Fibroblast of lung (primary cell): ENCODE measurements at regions not wholly inside any gene's neighbourhood (a gene's known extent, or its start where the extent isn't known, plus 50 kb on each side); places are given as distances from the start of the nearest gene placed in this dataset.

Experiments
- EZH2 ChIP-seq: IDR thresholded peaks from 2 replicates; pipeline ENCODE4 v1.5.1; 2012; ENCODE audit warnings: low read length, control low read depth, mild to moderate bottlenecking; ENCODE audit errors: missing control alignments
- TF ChIP-seq, protein P1 (sequence below), 2 donors: IDR thresholded peaks in 1 of 2; conservative IDR thresholded peaks in 1 of 2; 1 replicate in 1 of 2; 2 replicates in 1 of 2; pipeline ENCODE4 v1.5.1; 2011 to 2012; ENCODE audit warnings: low read length in 2 of 2, control low read depth in 1 of 2, inconsistent platforms in 1 of 2, low read depth in 1 of 2, mild to moderate bottlenecking in 1 of 2

- TF ChIP-seq, protein P1, sequence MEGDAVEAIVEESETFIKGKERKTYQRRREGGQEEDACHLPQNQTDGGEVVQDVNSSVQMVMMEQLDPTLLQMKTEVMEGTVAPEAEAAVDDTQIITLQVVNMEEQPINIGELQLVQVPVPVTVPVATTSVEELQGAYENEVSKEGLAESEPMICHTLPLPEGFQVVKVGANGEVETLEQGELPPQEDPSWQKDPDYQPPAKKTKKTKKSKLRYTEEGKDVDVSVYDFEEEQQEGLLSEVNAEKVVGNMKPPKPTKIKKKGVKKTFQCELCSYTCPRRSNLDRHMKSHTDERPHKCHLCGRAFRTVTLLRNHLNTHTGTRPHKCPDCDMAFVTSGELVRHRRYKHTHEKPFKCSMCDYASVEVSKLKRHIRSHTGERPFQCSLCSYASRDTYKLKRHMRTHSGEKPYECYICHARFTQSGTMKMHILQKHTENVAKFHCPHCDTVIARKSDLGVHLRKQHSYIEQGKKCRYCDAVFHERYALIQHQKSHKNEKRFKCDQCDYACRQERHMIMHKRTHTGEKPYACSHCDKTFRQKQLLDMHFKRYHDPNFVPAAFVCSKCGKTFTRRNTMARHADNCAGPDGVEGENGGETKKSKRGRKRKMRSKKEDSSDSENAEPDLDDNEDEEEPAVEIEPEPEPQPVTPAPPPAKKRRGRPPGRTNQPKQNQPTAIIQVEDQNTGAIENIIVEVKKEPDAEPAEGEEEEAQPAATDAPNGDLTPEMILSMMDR (conservative IDR thresholded peaks at IDR 0.05 in 1 of 2, IDR thresholded peaks at IDR 0.05 in 1 of 2; ENCODE audit: low read depth in 1 of 2, low read length in 2 of 2) = no peak
- no peak for TF ChIP-seq EZH2
Observed at GRCh38 chr16:76164970-76165558, 112.1 kb upstream of the CNTNAP4 start.
